K562 (cell line): ENCODE measurements at regions not wholly inside any gene's neighbourhood (a gene's known extent, or its start where the extent isn't known, plus 50 kb on each side); places are given as distances from the start of the nearest gene placed in this dataset.

Experiments
- ATAC-seq: fragments of 200-7000 bp; cut with Tn5 transposase; 3 replicates; pipeline ENCODE4 v1.9.1; 2020; ENCODE audit warnings: moderate library complexity
- BruUV-seq: library from RNA; stranded (reverse); fragments of 400-500 nt; replicated peaks from 2 replicates; lab custom pipeline; 2021; lab: Mats Ljungman, UMichigan
- CTCF ChIA-PET: fragments of 300-600 bp; formaldehyde crosslinking; extraction: SDS; loops from one replicate; lab custom pipeline; 2021; ENCODE audit warnings: low intra/inter-chr PET ratio; lab: Yijun Ruan, JAX
- POLR2A ChIA-PET: fragments of 300-600, 350-650 bp; sonication (Branson Sonifier 250); formaldehyde crosslinking; extraction: SDS; loops from one replicate; lab custom pipeline; 2021; ENCODE audit warnings: antibody characterized with exemption, inconsistent platforms; lab: Yijun Ruan, JAX
- DNase-seq, 4 experiments: peaks; one replicate each; pipeline versions ENCODE4 v3.0.0 to v3.0.0-alpha.2; 2011 to 2018; ENCODE audit warnings: low spot score in 3 of 4, mixed read lengths in 3 of 4; ENCODE audit errors: extremely low read depth in 1 of 4
- FAIRE-seq: peaks from 2 replicates; lab custom pipeline; 2011; peaks lifted over from hg19 to GRCh38; lab: Jason Lieb, UNC
- H2AFZ ChIP-seq: 2 replicates; pipeline ENCODE4 v1.6.0; 2011; ENCODE audit warnings: low read depth, low read length, control low read depth, inconsistent platforms
- H3K27ac ChIP-seq: fragments of 200-600 bp; 3 replicates; pipeline ENCODE4 v1.8.0; 2011; ENCODE audit warnings: low read depth, mild to moderate bottlenecking, control low read depth, inconsistent platforms, low read length, moderate library complexity, mixed read lengths; ENCODE audit errors: extremely low read depth
- H3K27me3 ChIP-seq, 2 experiments: fragments of 300-600 bp in 1 of 2; 2 replicates in 1 of 2; 3 replicates in 1 of 2; pipeline versions ENCODE4 v1.6.0 to v1.8.0; 2011; ENCODE audit warnings: inconsistent platforms in 2 of 2, low read length in 2 of 2, mild to moderate bottlenecking in 1 of 2, mixed read lengths in 1 of 2, moderate library complexity in 1 of 2; ENCODE audit not compliant: control insufficient read depth in 2 of 2, insufficient read depth in 2 of 2
- H3K36me3 ChIP-seq: fragments of 300-600 bp; 3 replicates; pipeline ENCODE4 v1.8.0; 2011; ENCODE audit warnings: mild to moderate bottlenecking, low read length, inconsistent platforms; ENCODE audit not compliant: control insufficient read depth, insufficient read depth
- H3K4me1 ChIP-seq, 2 experiments: fragments of 200-600 bp in 1 of 2; replicated peaks in 1 of 2; 2 replicates in 1 of 2; 3 replicates in 1 of 2; pipeline versions ENCODE4 v1.5.1 to v1.8.0; 2011; ENCODE audit warnings: inconsistent platforms in 2 of 2, low read length in 2 of 2, mild to moderate bottlenecking in 1 of 2, mixed read lengths in 1 of 2, moderate library complexity in 1 of 2; ENCODE audit not compliant: control insufficient read depth in 2 of 2, insufficient read depth in 2 of 2
- H3K4me2 ChIP-seq: 2 replicates; pipeline ENCODE4 v1.6.1; 2011; ENCODE audit warnings: low read length, control low read depth, inconsistent platforms, mixed read lengths; ENCODE audit not compliant: insufficient read depth
- H3K4me3 ChIP-seq: fragments of 200-600 bp; sonication (generic), shearing (Covaris generic); 2 replicates; pipeline ENCODE4 v1.5.1; 2016; ENCODE audit warnings: control low read depth, inconsistent platforms
- H3K79me2 ChIP-seq: fragments of 200-600 bp; 3 replicates; pipeline ENCODE4 v1.8.0; 2011; ENCODE audit warnings: low read length, inconsistent platforms; ENCODE audit not compliant: control insufficient read depth, insufficient read depth
- H3K9ac ChIP-seq, 2 experiments: 2 replicates each; pipeline versions ENCODE4 v1.6.0 to v1.6.1; 2011; ENCODE audit warnings: low read depth in 2 of 2, low read length in 2 of 2, control low read depth in 1 of 2, inconsistent platforms in 1 of 2, mild to moderate bottlenecking in 1 of 2, mixed read lengths in 1 of 2; ENCODE audit not compliant: insufficient read depth in 1 of 2
- H3K9me1 ChIP-seq: one replicate; pipeline ENCODE4 v1.6.0; 2011; ENCODE audit warnings: inconsistent platforms, mild to moderate bottlenecking, low read length, moderate library complexity; ENCODE audit not compliant: control insufficient read depth, insufficient read depth
- H3K9me3 ChIP-seq: replicated peaks from 2 replicates; pipeline ENCODE4 v1.5.1; 2011; ENCODE audit warnings: low read depth, low read length, inconsistent platforms; ENCODE audit not compliant: control insufficient read depth, insufficient read depth
- H4K20me1 ChIP-seq: replicated peaks from 2 replicates; pipeline ENCODE4 v1.6.1; 2011; ENCODE audit warnings: low read length, inconsistent platforms, mixed read lengths; ENCODE audit not compliant: control insufficient read depth, insufficient read depth
- BACH1 ChIP-seq: fragments of 200-800 bp; sonication (Bioruptor generic); IDR thresholded peaks from 2 replicates; pipeline ENCODE4 v1.6.1; 2016; ENCODE audit warnings: missing genetic modification characterization, missing compliant biosample characterization
- CHD4 ChIP-seq: fragments of 200-600 bp; sonication (generic); IDR thresholded peaks from 3 replicates; pipeline ENCODE4 v1.6.1; 2012; ENCODE audit warnings: low read depth, mild to moderate bottlenecking, mixed read lengths, low read length, inconsistent platforms; ENCODE audit not compliant: insufficient read depth, insufficient replicate concordance, poor library complexity, severe bottlenecking
- KDM5B ChIP-seq: fragments of 200-600 bp; sonication (generic); IDR thresholded peaks from 2 replicates; pipeline ENCODE4 v1.6.1; 2012; ENCODE audit warnings: low read depth, mild to moderate bottlenecking, moderate library complexity, low read length, control low read depth, inconsistent platforms; ENCODE audit not compliant: insufficient replicate concordance
- NFYB ChIP-seq: IDR thresholded peaks from 2 replicates; pipeline ENCODE4 v1.6.1; 2011; ENCODE audit warnings: mild to moderate bottlenecking, moderate library complexity; ENCODE audit not compliant: insufficient read length; ENCODE audit errors: extremely low read depth
- ZC3H4 ChIP-seq: sonication (generic); formaldehyde crosslinking; IDR thresholded peaks from 2 replicates; pipeline ENCODE4 v1.9.0; 2021; ENCODE audit warnings: missing genetic modification reagents, borderline replicate concordance
- ZNF165 ChIP-seq: fragments of 250-450 bp; sonication (Bioruptor Pico); IDR thresholded peaks from 2 replicates; pipeline ENCODE4 v1.4.0; 2020; ENCODE audit warnings: borderline replicate concordance
- WGBS: fragments of 100-300 bp; shearing (Covaris generic); methylation state at CpG from one replicate; pipeline ENCODE4 v1.1.6; 2016; ENCODE audit warnings: low coverage, mixed read lengths; ENCODE audit not compliant: insufficient coverage; ENCODE audit errors: missing lambda C conversion rate; 5-methylcytosine and 5-hydroxymethylcytosine counted together
- in situ Hi-C: fragments of 300-500 bp; cut with MboI; formaldehyde crosslinking; loops from 4 replicates; pipeline ENCODE4 v1.15.0; 2018; ENCODE audit warnings: inconsistent platforms, mixed read lengths
- intact Hi-C: fragments of 100-400 bp; cut with micrococcal nuclease; formaldehyde crosslinking; loops from 2 replicates; pipeline ENCODE4 v1.14.2; 2022
- TF ChIP-seq, protein P1 (sequence below): sonication (generic); formaldehyde crosslinking; IDR thresholded peaks from 2 replicates; pipeline ENCODE4 v1.9.0; 2022; ENCODE audit warnings: mild to moderate bottlenecking, missing genetic modification reagents
- TF ChIP-seq, protein P2 (sequence below): fragments of 450-650 bp; IDR thresholded peaks from 2 replicates; pipeline ENCODE4 v1.6.1; 2017; ENCODE audit warnings: mild to moderate bottlenecking, moderate library complexity
- TF ChIP-seq, protein P3 (sequence below), 2 experiments: fragments of 450-650 bp; IDR thresholded peaks; 2 replicates each; pipeline ENCODE4 v1.6.1; 2018; ENCODE audit warnings: mild to moderate bottlenecking in 2 of 2, low read depth in 1 of 2; ENCODE audit not compliant: partially characterized antibody in 2 of 2

DNA sequence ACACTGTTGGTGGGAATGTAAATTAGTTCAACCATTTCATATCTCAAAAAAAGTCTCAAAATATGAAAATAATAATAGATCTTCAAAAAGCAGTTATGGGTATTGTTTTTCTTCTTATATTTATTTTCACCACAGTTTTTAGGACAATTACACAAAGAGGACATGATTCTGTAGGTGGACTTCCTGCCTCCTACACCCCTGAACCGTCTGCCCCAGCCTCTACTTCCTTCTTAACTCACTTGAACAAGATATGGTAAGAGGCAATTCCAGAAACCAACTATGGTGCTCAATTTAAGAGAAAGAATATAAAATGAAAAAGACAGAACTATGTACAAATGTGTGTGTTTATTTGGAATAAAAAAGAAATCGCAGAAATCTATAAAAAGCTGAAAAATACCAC is 74.1 kb upstream of the MON1B start:
- Histone ChIP-seq H3K27ac (no peak overlapping the region), H3K4me3 (no peak overlapping the region), H4K20me1 (no peaks in the 10 kb centered on the region), H3K9me1 (no peaks in the 10 kb centered on the region), H3K4me2 (no peak overlapping the region), H3K36me3 (no peaks in the 10 kb centered on the region), H3K9ac (no peak overlapping the region), H2AFZ (no peak overlapping the region), H3K4me1 (no peaks in the 10 kb centered on the region), H3K27me3 (no peaks in the 10 kb centered on the region), H3K9me3 (no peaks in the 10 kb centered on the region), H3K79me2 (no peaks in the 10 kb centered on the region)
- no peak for FAIRE-seq
- in situ Hi-C loops = no loop called here
- ATAC-seq = no peak
- intact Hi-C loops = no loop called here
- WGBS = 0% methylated on average over 2 of the region's 2 CpGs
- ChIA-PET POLR2A (no interaction called here), CTCF (no interaction called here)
- DNase-seq = no peak
- BruUV-seq = no TSS peak
- TF ChIP-seq BACH1 (tag) = no peak

DNA sequence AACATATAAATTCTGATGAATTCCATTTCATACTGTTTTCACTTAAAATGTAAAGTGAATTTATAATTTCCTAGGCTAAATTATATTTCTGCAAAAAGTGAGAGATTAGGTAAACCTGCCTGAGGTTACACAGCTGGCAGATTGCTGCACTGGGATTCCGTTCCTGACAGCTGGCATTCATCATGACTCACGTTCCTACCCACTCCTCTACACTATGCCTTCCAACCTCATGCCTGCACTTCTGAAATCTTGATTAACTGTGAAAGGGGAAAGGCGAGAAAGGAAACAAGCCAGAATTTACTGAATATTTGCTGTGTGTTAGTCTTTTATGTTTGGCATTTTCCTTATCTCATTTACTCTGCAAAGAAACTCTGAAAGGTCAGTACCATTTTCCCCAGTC is 73.3 kb upstream of the MON1B start:
- DNase-seq = no peak
- H3K4me3 ChIP-seq = no peak overlapping the region
- in situ Hi-C loops = no loop called here
- TF ChIP-seq, protein P1, sequence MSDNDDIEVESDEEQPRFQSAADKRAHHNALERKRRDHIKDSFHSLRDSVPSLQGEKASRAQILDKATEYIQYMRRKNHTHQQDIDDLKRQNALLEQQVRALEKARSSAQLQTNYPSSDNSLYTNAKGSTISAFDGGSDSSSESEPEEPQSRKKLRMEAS (CRISPR knock-in tag) = no peak
- TF ChIP-seq ZNF165 (CRISPR knock-in tag) (no peak), NFYB (no peak), CHD4 (no peak), KDM5B (no peak), ZC3H4 (CRISPR knock-in tag) (no peak)
- TF ChIP-seq, protein P2, sequence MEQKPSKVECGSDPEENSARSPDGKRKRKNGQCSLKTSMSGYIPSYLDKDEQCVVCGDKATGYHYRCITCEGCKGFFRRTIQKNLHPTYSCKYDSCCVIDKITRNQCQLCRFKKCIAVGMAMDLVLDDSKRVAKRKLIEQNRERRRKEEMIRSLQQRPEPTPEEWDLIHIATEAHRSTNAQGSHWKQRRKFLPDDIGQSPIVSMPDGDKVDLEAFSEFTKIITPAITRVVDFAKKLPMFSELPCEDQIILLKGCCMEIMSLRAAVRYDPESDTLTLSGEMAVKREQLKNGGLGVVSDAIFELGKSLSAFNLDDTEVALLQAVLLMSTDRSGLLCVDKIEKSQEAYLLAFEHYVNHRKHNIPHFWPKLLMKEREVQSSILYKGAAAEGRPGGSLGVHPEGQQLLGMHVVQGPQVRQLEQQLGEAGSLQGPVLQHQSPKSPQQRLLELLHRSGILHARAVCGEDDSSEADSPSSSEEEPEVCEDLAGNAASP = no peak
- TF ChIP-seq, protein P3, sequence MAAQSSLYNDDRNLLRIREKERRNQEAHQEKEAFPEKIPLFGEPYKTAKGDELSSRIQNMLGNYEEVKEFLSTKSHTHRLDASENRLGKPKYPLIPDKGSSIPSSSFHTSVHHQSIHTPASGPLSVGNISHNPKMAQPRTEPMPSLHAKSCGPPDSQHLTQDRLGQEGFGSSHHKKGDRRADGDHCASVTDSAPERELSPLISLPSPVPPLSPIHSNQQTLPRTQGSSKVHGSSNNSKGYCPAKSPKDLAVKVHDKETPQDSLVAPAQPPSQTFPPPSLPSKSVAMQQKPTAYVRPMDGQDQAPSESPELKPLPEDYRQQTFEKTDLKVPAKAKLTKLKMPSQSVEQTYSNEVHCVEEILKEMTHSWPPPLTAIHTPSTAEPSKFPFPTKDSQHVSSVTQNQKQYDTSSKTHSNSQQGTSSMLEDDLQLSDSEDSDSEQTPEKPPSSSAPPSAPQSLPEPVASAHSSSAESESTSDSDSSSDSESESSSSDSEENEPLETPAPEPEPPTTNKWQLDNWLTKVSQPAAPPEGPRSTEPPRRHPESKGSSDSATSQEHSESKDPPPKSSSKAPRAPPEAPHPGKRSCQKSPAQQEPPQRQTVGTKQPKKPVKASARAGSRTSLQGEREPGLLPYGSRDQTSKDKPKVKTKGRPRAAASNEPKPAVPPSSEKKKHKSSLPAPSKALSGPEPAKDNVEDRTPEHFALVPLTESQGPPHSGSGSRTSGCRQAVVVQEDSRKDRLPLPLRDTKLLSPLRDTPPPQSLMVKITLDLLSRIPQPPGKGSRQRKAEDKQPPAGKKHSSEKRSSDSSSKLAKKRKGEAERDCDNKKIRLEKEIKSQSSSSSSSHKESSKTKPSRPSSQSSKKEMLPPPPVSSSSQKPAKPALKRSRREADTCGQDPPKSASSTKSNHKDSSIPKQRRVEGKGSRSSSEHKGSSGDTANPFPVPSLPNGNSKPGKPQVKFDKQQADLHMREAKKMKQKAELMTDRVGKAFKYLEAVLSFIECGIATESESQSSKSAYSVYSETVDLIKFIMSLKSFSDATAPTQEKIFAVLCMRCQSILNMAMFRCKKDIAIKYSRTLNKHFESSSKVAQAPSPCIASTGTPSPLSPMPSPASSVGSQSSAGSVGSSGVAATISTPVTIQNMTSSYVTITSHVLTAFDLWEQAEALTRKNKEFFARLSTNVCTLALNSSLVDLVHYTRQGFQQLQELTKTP (IDR thresholded peaks at IDR 0.05; ENCODE audit: low read depth in 1 of 2, partially characterized antibody in 2 of 2) = no peak
- TF ChIP-seq, all 486 proteins: peak for 0
- POLR2A ChIA-PET = no interaction called here
- Histone ChIP-seq H3K79me2 (no peaks in the 10 kb centered on the region), H3K4me1 (no peaks in the 10 kb centered on the region), H3K9me1 (no peaks in the 10 kb centered on the region), H3K27me3 (no peaks in the 10 kb centered on the region), H3K9ac (no peak overlapping the region), H3K27ac (no peak overlapping the region), H2AFZ (no peak overlapping the region), H4K20me1 (no peaks in the 10 kb centered on the region), H3K4me2 (no peak overlapping the region), H3K9me3 (no peaks in the 10 kb centered on the region), H3K36me3 (no peaks in the 10 kb centered on the region)
- 4% methylated on average over 3 of the region's 3 CpGs for WGBS
- FAIRE-seq = no peak
- intact Hi-C loops = no loop called here
- no TSS peak for BruUV-seq
- CTCF ChIA-PET = no interaction called here
- no peak for ATAC-seq
